ENCODE measurements at regions not wholly inside any gene's neighbourhood (a gene's known extent, or its start where the extent isn't known, plus 50 kb on each side); places are given as distances from the start of the nearest gene placed in this dataset.
"Not testable (repeated sequence)": the region's sequence is repeated elsewhere in the genome, so short reads cannot be mapped to it uniquely, and the experiment has no call there.

GRCh38 chr7:88554847-88555246 lies 204.7 kb upstream of the ZNF804B start:
- TF ChIP-seq CTCF (conservative IDR thresholded peaks at IDR 0.05; ENCODE audit: low read depth in 2 of 2); JUNB (IDR thresholded peaks at IDR 0.05; ENCODE audit: unreplicated experiment): not testable (repeated sequence)
